SH-SY5Y (cell line): ENCODE measurements at regions not wholly inside any gene's neighbourhood (a gene's known extent, or its start where the extent isn't known, plus 50 kb on each side); places are given as distances from the start of the nearest gene placed in this dataset.

Experiments used
- GATA2 ChIP-seq: IDR thresholded peaks from 2 replicates; pipeline ENCODE4 v1.6.1; 2011; ENCODE audit warnings: mild to moderate bottlenecking, low read depth, low read length
- GATA3 ChIP-seq: IDR thresholded peaks from 2 replicates; pipeline ENCODE4 v1.6.1; 2011; ENCODE audit warnings: low read depth, mild to moderate bottlenecking, low read length, moderate library complexity

DNA sequence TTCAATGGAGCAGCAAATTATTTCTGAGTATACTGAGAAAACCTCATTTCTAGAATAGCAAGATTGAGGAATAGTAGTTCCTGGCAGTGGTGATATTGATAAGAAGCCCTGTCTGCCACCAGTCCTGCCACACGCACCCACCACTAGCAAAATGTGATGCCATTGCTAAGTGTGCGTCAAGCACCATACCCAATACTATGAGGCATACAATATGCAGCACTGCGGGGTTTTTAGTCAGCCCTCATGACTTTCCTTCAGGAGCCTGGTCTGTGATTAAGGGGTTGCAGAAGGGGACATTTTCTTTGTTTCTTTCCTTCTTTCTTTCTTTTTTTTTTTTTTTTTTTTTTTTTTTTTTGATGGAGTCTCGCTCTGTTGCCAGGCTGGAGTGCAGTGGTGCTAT, 128.7 kb upstream of the USP38 start:
- TF ChIP-seq GATA2 (no peak), GATA3 (no peak)
